ENCODE measurements at regions not wholly inside any gene's neighbourhood (a gene's known extent, or its start where the extent isn't known, plus 50 kb on each side); places are given as distances from the start of the nearest gene placed in this dataset.

GRCh38 chr1:36697836-36698605 lies 215.3 kb upstream of the CSF3R start:
- DNase-seq (ENCODE audit: low read depth): no peak
- ChIA-PET POLR2A (no interaction called here), CTCF (no interaction called here)
- H3K4me3 ChIP-seq (ENCODE audit: low read depth, low read length): no peak overlapping the region
- TF ChIP-seq, protein P1, sequence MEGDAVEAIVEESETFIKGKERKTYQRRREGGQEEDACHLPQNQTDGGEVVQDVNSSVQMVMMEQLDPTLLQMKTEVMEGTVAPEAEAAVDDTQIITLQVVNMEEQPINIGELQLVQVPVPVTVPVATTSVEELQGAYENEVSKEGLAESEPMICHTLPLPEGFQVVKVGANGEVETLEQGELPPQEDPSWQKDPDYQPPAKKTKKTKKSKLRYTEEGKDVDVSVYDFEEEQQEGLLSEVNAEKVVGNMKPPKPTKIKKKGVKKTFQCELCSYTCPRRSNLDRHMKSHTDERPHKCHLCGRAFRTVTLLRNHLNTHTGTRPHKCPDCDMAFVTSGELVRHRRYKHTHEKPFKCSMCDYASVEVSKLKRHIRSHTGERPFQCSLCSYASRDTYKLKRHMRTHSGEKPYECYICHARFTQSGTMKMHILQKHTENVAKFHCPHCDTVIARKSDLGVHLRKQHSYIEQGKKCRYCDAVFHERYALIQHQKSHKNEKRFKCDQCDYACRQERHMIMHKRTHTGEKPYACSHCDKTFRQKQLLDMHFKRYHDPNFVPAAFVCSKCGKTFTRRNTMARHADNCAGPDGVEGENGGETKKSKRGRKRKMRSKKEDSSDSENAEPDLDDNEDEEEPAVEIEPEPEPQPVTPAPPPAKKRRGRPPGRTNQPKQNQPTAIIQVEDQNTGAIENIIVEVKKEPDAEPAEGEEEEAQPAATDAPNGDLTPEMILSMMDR (IDR thresholded peaks at IDR 0.05; ENCODE audit: insufficient read depth, low read depth, low read length): no peak
- no peaks in the 10 kb centered on the region; the same call in 1 of the 2 replicates for H3K27me3 ChIP-seq (ENCODE audit: control insufficient read depth, insufficient read depth, low read length)
- H3K36me3 ChIP-seq (ENCODE audit: control insufficient read depth, insufficient read depth, low read length): no peaks in the 10 kb centered on the region

DNA sequence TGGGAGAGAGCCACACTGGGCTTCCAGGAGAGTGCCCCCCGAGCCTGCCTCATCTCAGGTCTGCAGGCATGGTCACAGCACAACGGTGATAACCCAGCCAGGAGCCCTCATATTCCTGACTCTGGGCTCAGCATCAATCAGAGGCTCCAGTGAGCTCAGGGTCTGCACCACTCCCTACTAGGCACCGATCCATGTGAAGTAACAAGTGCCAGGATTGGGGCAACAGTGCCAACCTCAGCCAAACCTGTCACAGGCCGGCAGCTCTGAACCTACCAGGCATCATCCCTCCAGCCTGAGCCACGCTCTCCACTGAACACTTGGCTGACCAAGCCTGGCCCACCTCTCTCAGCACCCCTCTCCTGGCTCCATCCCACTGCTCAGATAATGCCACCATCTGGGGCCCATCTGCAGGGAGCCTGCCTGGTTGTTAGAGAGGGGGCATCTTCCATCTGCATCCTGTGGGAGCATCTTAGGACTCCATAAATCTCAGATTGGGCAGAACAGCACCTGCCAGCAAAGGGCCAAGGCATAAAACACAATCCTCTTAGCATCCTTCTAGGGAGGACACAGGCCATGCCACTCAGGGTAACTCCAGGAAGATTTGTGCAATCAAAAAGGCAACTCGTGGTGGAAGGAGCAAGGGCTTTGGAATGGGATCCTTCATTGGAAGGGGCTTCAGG lies 213.7 kb upstream of the CSF3R start:
- H3K36me3 ChIP-seq (ENCODE audit: control insufficient read depth, insufficient read depth, low read length): no peaks in the 10 kb centered on the region
- H3K4me3 ChIP-seq (ENCODE audit: low read depth, low read length): no peak overlapping the region
- no peak for DNase-seq (ENCODE audit: low read depth)
- ChIA-PET POLR2A (no interaction called here), CTCF (no interaction called here)
- TF ChIP-seq, protein P1 (IDR thresholded peaks at IDR 0.05; ENCODE audit: insufficient read depth, low read depth, low read length): no peak
- H3K27me3 ChIP-seq (ENCODE audit: control insufficient read depth, insufficient read depth, low read length): no peaks in the 10 kb centered on the region; the same call in 1 of the 2 replicates

DNA sequence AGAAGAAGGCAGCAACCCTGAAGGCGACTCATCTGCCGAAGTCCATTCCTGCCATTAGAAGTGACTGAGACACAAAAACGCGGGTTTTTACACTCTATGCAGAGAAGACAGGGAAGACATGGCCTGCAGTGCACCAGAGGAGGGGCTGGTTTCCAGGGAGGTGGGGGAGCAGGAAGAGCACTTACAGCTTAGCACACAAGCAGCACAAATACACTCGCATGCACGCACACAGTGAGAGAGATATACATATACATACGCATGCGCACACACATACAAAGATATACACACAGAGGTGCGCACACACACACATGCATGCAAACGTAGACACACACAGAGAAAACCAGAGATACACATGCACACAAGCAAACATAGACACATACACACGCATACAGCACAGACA lies 210.9 kb upstream of the CSF3R start:
- POLR2A ChIA-PET: no interaction called here
- H3K4me3 ChIP-seq (ENCODE audit: low read depth, low read length): no peak overlapping the region
- TF ChIP-seq, protein P1 (IDR thresholded peaks at IDR 0.05; ENCODE audit: insufficient read depth, low read depth, low read length): no peak
- H3K27me3 ChIP-seq (ENCODE audit: control insufficient read depth, insufficient read depth, low read length): no peaks in the 10 kb centered on the region
- CTCF ChIA-PET: no interaction called here
- DNase-seq (ENCODE audit: low read depth): no peak
- no peaks in the 10 kb centered on the region for H3K36me3 ChIP-seq (ENCODE audit: control insufficient read depth, insufficient read depth, low read length)

GRCh38 chr1:36693161-36693525 lies 210.4 kb upstream of the CSF3R start:
- TF ChIP-seq, protein P1 (IDR thresholded peaks at IDR 0.05; ENCODE audit: insufficient read depth, low read depth, low read length): no peak
- ChIA-PET POLR2A (no interaction called here), CTCF (no interaction called here)
- DNase-seq (ENCODE audit: low read depth): no peak
- Histone ChIP-seq H3K4me3 (ENCODE audit: low read depth, low read length) (no peak overlapping the region), H3K27me3 (ENCODE audit: control insufficient read depth, insufficient read depth, low read length) (no peaks in the 10 kb centered on the region), H3K36me3 (ENCODE audit: control insufficient read depth, insufficient read depth, low read length) (no peaks in the 10 kb centered on the region)

- Histone ChIP-seq H3K36me3 (ENCODE audit: control insufficient read depth, insufficient read depth, low read length) (no peaks in the 10 kb centered on the region), H3K4me3 (ENCODE audit: low read depth, low read length) (no peak overlapping the region), H3K27me3 (ENCODE audit: control insufficient read depth, insufficient read depth, low read length) (no peaks in the 10 kb centered on the region)
- POLR2A ChIA-PET: no interaction called here
- TF ChIP-seq, protein P1 (IDR thresholded peaks at IDR 0.05; ENCODE audit: insufficient read depth, low read depth, low read length): no peak
- DNase-seq (ENCODE audit: low read depth): no peak
- CTCF ChIA-PET: interaction anchor here (0.5 to 0.8 kb wide), 2 partner anchors 9 to 659 kb away, joined by 3 to 4 read pairs; no protein-coding TSS in a partner anchor
Measured at GRCh38 chr1:36692465-36693160, 209.9 kb upstream of the CSF3R start.
